GM21723 (cell line): ENCODE measurements at regions not wholly inside any gene's neighbourhood (a gene's known extent, or its start where the extent isn't known, plus 50 kb on each side); places are given as distances from the start of the nearest gene placed in this dataset.
"Not testable (repeated sequence)": the region's sequence is repeated elsewhere in the genome, so short reads cannot be mapped to it uniquely, and the experiment has no call there.

Experiments used
- ATAC-seq: cut with Tn5 transposase; IDR thresholded peaks from one replicate; pipeline ENCODE4 v1.9.1; 2021; ENCODE audit warnings: mild to moderate bottlenecking, moderate library complexity; ENCODE audit not compliant: unreplicated experiment

DNA sequence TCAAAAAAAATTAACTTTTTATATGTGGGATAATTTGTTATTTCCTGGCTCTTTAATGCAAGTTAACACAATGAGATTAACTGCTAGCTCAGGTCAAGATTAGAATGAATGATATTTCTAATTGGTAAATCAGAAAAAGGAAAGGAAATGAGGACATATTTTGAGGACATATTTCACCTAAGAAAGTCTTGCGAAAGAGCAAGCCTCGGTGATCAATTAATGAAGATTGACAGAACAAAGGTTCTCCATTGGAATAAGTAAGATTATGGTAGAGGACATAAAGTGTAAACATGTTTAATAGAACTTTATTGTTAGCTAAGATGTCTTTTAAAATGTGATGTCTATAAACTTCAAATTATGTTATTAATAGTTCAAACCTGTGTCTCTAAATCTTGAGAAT lies 1617.8 kb downstream of the KCNT2 start:
- no peak for ATAC-seq

DNA sequence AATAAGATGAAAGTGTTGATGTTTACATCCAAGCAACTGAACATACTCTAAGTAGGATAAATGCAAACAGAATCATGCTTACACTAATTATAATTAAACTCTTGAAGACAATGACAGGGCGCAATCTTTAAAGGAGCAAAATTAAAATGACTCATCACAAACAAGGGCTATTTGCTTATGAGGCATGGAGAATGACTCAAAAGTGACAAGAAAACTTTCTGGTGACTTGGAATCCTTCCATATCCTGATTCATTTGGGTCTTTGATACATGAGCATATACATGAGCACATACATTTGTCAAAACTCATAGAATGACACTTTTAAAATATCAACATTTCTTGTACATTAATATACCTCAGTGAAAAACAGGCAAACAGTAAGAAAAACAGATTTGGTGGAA lies 1632.3 kb downstream of the KCNT2 start:
- no peak for ATAC-seq

DNA sequence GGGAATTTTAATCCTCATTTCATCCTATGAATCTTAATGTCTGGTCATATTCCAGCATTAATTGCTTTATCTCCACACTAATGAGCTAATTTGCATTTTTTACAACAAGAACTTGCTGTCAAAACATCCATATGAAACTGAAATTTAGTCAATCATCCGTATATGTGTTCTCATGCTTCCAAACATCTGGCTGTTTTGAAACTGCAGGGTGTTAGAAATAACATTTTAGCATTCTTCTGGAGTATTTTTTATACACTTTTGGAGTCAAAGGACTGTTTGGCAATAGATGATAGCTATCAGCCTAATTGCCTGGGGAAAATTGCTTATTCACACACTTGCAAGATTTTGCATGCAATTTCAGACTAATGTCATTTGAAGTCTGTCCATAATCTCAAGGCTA lies 1639.3 kb downstream of the KCNT2 start:
- ATAC-seq, result no peak

DNA sequence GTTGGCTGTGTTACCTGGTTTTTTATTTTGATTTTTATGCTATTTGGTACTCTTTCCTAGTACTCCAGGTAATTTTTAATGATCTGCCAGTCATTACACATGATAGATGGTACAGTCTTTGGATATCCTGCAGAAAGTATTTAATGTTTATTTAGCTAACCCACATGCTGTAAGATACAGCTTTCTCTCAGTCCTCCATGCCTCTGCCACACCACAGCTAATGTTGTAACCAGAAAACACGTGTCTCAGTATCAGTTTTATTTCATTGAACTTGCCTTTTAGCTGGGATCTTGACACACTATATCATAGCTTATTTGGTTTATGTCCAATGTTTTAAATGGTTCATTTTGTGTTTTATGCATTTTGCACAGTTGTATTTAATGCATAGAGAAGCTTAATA lies 1648.4 kb downstream of the KCNT2 start:
- ATAC-seq, result no peak

DNA sequence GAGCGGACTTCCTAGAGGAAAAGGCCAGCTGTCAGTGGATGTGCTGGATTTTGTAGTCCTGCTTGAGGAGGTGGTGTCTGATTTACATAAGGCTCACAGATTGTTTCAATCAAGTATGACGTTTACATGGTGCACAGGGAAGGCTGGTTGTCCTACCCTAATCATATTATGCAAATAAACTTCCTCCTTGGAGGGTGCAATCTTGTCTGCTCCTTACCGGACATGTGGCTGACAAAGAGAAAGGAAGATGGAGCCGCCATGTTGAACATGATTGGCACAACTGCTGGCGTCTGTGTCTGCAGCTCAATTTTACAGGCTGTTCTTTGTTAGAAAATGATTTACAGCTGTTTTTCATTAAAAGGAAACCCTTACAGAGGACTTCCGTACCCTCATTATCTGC lies 1656.1 kb downstream of the KCNT2 start:
- no peak for ATAC-seq

DNA sequence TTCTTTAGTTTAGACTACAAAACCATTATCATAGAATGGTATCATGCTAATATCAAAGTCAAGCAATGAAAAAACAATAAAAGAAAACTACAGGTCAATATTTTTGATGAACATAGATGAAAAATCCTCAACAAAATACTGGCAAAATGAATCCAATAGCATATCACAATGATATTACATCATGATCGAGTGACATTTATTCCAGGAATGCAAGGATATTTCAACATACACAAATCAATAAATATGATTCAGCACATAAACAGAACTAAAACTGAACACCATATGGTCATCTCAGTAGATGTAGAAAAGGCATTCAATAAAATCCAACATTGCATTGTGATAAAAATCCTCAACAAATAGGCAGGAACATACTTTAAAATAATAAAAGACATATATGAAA lies 1657.7 kb downstream of the KCNT2 start:
- no peak for ATAC-seq

DNA sequence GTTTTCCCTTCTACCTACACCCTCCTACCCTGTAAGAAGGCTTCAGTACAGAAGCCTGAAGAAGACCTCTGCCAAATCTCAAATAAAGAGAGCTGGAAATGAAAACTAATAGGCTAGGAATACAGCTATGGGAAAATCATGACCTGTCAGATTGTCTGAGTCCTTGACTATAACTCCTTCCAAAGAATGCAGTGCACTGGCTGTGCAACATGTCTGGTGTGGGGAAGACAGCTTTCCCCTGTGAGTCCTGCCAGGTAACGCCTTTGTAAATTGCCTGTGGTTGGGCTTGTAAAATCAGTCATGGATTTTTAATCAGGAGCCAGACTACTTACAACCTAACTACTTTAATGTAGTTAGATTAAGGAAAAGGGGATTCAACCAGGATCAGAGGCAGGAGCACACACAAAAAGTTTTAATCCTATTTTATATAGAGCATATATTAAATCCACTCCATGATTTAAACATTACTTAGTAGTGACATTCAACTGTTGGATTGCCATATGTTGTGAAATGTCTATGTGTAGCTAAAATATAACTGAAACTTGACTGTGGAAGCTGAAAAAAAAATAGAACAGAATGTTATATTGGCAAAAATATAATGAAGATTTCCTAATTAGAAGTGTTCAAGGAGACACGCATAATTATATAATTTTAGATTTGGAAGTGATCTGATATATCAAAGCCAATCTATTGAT lies 1667.8 kb downstream of the KCNT2 start:
- no peak for ATAC-seq

DNA sequence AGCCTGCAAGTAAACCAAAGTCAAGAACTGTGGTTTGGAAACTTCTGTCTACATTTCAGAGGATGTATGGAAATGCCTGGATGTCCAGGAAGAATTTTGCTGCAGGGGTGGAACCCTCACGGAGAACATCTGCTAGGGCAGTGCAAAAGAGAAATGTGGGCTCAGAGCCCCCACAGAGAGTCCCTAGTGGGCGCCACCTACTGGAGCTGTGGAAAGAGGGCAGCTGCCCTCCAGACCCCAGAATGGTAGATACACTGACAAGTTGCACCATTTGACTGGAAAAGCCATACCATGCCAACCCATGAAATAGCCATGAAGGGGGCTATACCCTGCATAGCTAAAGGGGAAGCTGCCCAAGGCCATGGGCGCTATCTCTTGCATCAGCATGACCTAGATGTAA lies 1672.4 kb downstream of the KCNT2 start:
- no peak for ATAC-seq

DNA sequence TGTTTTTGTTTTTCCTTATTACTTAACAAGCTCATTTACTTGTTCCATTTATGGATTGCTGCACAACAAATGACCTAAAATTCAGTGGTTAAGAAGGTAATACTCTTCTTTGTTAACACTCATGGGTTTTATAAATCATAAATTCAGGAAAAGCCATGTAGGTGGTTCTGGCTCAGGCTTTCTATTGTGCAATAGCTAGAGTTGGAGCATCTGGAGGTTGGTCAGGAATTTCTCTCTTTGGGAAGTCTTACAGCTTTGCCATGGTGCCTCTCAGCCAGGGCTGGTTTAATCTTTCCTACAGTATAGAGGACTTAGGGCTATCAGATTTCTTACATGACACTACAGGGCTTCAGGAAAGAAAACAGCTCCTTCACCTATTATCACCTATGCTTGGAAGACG lies 1677.1 kb downstream of the KCNT2 start:
- ATAC-seq, result no peak

DNA sequence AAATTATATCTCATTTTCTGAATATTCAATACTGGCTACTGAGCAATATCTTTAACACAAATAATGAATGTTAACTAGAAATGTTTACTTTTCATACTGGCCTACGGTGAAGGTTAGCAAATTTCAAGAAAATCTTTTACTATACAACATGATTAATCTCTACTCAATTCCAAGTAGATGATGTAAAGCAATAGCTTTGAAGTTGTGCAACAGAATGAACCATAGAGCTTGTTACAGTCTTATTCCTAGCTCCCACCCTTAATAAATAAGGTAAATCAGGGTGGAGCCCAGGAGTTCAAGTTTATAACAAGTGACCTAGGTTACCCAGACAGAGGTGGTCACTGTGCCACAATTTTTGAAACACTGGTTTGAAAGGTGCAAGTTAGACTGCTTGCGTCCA lies 1678.1 kb downstream of the KCNT2 start:
- ATAC-seq, result no peak

DNA sequence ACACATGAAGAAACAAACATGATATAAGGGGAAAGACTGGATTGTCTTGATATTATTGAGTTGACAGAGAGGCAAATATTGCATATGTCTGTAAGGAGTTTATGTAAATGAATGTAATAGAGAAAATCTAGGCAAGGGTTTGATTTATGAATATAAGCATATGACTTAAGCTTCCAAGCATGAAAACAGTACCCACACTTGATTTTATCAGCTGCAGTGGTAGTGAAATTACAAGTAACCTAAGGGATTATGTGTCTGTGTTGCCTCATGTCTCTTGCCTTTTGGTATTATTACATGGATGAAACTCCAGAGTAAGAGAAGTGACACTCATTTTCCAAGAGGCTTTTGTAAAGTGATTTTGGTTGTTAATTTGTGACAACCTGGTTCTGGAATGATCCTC lies 1678.9 kb downstream of the KCNT2 start:
- no peak for ATAC-seq

DNA sequence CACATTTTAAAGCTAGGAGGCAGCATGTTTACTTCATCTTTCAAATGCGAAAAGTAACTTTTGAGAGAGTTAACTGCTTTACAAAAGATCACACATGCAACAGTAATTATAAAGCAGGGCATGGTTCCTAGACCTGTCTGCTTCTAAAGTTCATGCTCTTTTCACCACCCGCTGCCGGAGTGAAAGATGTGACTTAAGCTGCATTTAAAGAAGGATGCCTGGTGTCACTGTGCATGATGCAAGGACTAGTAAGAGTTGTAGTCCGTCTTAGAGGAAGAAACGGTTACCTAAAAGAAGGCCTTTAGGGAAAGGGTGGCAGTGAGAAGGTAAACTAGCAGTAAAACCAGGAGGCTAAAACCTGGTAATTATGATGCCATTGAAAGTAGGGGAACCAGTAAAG lies 1689.1 kb downstream of the KCNT2 start:
- no peak for ATAC-seq

DNA sequence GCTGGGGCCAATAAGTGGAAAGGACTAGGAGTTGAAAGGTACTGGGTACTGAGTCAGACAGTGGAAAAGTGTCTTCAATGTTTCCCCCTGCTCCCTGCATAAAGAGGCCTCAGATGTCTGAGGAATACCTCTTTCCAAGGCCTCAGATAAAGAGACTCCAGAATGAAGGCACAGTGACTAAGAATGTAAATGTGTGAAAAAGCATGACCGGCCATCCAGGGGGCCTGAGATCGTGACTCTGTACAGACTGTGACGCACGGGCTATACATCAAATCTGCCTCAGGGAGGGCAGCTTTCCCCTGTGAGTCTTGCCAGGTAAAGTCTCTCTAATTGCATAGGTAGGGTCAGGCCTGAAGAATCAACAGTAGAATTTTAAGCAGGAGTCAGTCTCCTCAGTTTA lies 1690.5 kb downstream of the KCNT2 start:
- ATAC-seq, result no peak

DNA sequence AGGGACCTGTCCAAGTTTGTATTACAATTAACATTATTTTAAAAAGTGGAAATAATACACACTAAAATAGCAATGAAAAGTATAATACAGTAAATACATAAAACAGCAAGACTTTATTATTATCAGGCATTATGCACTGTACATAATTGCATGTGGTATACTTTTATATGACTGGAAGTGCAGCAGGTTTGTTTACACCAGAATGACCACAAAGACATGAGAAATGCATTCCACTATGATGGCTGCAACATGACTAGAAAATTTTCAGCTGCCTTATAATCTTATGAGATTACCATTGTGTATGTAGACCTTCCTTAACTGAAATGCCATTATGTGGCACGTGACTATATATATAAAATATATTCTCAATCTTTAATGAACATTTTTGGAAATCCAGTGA lies 1699.6 kb downstream of the KCNT2 start:
- ATAC-seq, result no peak

DNA sequence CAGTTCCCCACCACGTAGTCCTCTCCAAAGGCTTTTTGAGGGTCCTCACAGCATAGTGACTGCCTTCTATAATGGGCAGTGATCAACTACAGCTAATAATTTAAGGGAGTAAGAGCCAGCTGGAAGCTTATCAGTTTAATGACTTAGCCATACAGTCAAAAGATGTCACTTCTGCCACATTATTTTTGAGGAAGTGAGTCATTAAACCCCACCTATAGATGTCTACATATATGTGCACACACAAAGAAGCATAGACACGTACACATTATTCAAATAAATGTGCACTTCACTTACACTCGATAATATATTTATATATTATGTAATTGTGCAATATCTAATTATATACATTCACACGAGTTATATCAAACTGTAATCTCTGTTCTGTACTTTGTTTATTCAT lies 1704.7 kb downstream of the KCNT2 start:
- no peak for ATAC-seq

DNA sequence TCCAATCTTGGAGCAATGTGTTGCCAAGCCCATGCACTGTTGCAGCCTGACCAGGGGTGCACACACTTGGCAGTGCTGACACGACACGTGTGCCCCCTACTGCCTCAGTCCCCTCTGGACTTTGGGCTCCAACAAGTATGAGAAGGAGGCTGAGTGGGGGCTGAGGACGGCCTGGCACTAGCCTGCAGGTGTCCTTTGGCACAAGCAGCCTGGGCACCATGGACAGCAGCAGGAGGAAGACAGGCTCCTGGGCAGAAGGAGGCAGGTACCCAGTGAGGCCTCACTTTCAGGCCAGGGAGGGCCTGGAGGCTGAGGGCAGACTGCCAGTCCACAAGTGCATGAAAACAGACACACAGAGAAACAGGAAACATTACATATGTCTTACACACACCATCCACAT lies 1702.9 kb upstream of the B3GALT2 start:
- ATAC-seq, result no peak

DNA sequence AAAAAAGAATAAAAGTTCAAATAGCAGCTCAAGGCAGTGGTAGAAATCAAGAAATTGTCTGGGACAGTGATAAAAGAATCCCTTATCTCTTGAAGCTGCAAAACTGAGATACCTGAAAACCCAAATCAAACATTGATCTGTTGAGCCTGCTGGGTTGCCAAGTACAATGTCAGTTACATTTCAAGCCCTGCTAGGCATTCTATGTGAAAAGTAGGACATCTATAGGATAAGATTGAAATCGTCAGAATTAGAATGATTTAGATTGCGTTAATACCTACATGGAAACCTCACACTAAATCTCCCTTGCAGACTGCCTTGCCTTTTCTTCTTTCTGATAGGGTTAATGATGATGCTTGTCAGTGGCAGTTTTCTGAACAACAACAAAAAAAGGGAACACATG lies 1684.4 kb upstream of the B3GALT2 start:
- ATAC-seq, result no peak

DNA sequence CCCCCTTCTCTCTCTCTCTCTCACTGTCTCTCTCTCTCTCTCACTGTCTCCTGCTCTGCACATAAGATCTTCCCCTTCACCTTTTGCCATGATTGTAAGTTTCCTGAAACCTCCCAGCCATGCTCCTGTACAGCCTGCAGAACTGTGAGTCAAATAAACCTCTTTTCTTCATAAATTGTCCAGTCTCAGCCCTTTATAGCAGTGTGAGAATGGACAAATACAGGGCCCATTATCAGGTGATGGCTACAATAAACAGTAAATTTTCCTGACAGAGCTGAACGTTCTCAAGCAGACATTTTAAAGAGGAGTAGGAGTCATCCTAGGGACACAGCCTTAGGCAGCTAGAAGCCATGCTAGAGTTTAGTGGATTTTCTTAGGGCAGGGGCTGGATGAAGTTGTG lies 1679.7 kb upstream of the B3GALT2 start:
- no peak for ATAC-seq

DNA sequence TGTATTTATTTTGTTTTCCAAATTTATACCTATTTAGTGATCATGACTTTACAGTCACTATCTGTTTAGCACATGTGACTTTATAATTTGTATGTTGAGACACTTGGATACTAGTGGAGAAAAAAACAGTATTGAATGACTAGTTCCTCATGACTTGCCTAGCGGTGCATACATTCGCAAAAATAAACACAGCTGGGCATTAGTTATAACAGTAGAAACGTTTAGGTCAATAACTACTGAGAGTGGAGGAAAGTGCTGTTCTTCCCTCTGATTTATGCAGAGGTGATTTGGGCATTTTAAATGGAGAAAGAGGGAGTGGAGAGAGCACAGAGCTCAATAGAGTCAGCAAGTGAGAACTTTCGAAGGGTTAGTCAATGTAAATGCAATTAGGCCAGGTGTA lies 1679.0 kb upstream of the B3GALT2 start:
- no peak for ATAC-seq

DNA sequence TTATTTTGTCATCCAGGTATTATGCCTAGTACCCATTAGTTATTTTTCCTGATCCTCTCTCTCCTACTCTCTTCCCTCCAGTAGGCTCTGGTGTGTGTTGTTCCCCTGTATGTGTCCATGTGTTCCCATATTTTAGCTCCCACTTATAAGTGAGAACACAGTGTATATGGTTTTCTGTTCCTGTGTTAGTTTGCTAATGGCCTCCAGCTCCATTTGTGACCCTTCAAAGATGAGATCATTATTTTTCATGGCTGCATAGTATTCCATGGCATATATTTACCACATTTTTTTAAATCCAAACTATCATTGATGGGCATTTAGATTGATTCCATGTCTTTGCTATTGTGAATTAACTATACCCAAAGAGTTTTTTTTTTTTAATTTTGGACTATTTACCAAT lies 1675.7 kb upstream of the B3GALT2 start:
- ATAC-seq, result no peak

DNA sequence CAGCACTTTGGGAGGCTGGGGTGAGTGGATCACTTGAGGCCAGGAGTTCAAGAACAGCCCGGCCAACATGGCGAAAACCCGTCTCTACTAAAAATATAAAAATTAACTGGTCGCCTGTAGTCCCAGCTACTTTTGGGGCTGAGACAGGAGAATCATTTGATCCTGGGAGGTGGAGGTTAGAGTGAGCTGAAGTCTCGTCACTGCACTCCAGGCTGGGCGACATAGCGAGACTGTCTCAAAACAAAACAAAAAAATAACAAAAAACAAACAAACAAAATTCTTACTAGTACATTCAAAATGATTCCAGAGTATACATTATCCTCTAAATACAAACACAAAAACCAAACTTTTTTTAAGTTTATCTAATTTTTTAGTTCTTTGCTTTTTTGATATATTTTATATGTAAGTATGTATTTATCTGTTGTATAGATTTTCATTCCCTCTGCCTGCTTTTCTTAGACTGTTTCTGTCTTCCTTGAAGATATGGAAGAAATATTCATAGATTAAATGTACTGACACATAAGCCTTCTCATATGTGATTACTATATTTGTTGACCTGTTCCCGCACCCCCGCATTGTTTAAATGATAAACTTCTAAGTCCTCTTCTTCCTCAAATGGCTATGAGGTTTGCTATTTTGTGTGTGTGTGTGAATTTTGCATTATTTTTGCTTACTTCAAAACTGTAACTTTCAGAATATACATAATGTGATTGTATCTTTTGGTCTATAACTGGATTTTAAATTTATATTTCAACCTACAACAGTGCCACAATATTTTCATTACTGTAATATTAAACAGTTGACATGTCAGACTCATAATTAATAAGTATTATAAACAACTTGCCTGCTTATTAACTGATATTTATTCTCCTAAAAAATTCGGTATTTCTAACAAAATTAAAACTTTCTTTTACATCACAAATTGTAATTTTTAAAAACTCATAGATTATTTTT lies 1674.1 kb upstream of the B3GALT2 start:
- no peak for ATAC-seq

DNA sequence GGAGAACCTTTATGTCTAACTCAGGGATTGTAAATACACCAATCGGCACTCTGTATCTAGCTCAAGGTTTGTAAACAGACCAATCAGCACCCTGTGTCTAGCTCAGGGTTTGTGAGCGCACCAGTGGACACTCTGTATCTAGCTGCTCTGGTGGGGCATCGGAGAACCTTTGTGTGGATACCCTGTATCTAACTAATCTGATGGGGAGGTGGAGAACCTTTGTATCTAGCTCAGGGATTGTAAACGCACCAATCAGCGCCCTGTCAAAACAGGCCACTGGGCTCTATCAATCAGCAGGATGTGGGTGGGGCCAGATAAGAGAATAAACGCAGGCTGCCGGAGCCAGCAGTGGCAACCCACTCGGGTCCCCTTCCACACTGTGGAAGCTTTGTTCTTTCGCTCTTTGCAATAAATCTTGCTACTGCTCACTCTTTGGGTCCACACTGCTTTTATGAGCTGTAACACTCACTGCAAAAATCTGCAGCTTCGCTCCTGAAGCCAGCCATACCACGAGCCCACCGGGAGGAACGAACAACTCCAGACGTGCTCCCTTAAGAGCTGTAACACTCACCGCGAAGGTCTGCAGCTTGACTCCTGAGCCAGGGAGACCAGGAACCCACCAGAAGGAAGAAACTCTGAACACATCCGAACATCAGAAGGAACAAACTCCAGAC lies 1673.2 kb upstream of the B3GALT2 start:
- not testable (repeated sequence) for ATAC-seq
